ENCODE measurements at regions not wholly inside any gene's neighbourhood (a gene's known extent, or its start where the extent isn't known, plus 50 kb on each side); places are given as distances from the start of the nearest gene placed in this dataset.
"Not testable (repeated sequence)": the region's sequence is repeated elsewhere in the genome, so short reads cannot be mapped to it uniquely, and the experiment has no call there.

DNA sequence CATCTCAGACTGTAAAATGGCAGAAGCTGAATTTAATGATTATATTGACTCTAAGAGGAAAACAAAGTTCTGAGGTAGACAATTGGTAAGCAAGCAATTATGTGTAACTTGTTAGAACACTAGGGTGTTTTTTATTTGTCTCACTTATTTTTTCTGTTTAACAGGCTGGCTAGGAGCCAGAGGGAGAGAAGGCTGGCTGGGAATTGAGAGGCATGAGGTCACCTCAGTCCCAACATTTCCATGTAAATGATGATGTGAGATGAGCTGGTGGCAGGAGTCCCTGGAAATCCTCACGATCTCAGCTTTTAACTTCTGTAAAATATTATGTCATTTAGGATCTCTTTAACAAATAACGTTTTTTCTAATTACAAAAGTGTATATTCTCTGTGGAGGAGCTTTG, 66.9 kb upstream of the PLEKHG4B start:
- H3K27ac ChIP-seq (ENCODE audit: insufficient read depth in 1 of 2, low read depth in 1 of 2, low read length in 2 of 2, poor library complexity in 1 of 2, severe bottlenecking in 2 of 2); H3K9me3 ChIP-seq (ENCODE audit: control extremely low read depth in 1 of 5, control insufficient read depth in 4 of 5, insufficient read depth in 2 of 5, low read depth in 1 of 5, low read length in 4 of 5); DNase-seq; H3K36me3 ChIP-seq (ENCODE audit: control insufficient read depth in 4 of 4, insufficient read depth in 4 of 4, low read length in 3 of 4); CTCF ChIA-PET; H3K4me3 ChIP-seq (ENCODE audit: control insufficient read depth in 1 of 7, extremely low read depth in 1 of 7, insufficient read depth in 4 of 7, low read depth in 2 of 7, low read length in 6 of 7); POLR2A ChIA-PET; H3K4me1 ChIP-seq (ENCODE audit: control extremely low read depth in 1 of 4, control insufficient read depth in 4 of 4, insufficient read depth in 4 of 4, low read length in 3 of 4): not testable (repeated sequence)
- WGBS (ENCODE audit: insufficient coverage), result no CpG with 5 or more reads among the region's 2 CpGs
- peaks cover 0 to 14% (median 0%) of the 10 kb centered on the region in 5 experiments for H3K27me3 ChIP-seq (replicated peaks in 2 of 5; ENCODE audit: control insufficient read depth in 4 of 5, insufficient read depth in 5 of 5, low read length in 4 of 5)

DNA sequence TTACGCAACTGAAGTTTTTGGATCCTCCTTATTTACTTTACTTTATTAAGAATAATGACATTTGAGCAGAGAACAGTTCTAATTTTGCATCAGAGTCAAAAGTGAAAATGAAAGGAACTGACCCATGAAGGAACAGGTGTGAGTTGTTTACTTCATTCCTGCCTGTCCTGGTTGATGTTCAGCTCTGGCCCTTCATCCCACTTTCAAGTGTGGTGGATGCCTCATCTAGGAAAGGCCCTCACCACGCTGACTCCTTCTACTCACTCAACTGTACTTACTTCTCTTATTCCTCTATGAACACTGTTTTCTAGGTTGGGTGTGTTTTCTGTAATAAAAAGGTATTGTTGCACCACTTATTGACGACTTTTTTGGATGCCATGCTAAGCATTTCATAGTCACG, 61.8 kb upstream of the PLEKHG4B start:
- POLR2A ChIA-PET, result no interaction called here

DNA sequence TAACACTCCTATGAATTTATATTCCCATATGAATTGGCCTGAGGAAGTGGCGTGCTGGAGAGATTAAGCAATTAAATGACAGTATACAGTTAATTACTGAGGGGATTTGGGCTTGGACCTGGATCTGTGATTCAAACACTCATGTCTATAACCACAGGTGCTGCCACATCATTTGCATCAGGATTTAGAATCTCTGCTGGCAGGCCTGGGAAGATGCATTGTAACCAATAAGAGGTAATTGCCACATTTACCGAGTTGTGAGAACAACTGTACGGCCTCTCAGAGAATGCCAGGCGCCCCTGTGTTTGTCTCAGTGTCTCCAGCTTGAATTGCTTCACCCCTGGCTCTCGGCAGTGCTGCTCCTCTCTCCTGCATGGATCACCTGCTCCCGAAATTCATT, 61.4 kb upstream of the PLEKHG4B start:
- H3K9me3 ChIP-seq (ENCODE audit: control extremely low read depth in 1 of 5, control insufficient read depth in 4 of 5, insufficient read depth in 2 of 5, low read depth in 1 of 5, low read length in 4 of 5); CTCF ChIA-PET; DNase-seq; H3K27ac ChIP-seq (ENCODE audit: insufficient read depth in 1 of 2, low read depth in 1 of 2, low read length in 2 of 2, poor library complexity in 1 of 2, severe bottlenecking in 2 of 2); H3K4me3 ChIP-seq (ENCODE audit: control insufficient read depth in 1 of 7, extremely low read depth in 1 of 7, insufficient read depth in 4 of 7, low read depth in 2 of 7, low read length in 6 of 7); H3K36me3 ChIP-seq (ENCODE audit: control insufficient read depth in 4 of 4, insufficient read depth in 4 of 4, low read length in 3 of 4); H3K4me1 ChIP-seq (ENCODE audit: control extremely low read depth in 1 of 4, control insufficient read depth in 4 of 4, insufficient read depth in 4 of 4, low read length in 3 of 4); POLR2A ChIA-PET; H3K27me3 ChIP-seq (replicated peaks in 2 of 5; ENCODE audit: control insufficient read depth in 4 of 5, insufficient read depth in 5 of 5, low read length in 4 of 5): not testable (repeated sequence)
- WGBS (ENCODE audit: insufficient coverage), result 91% methylated on average over 5 of the region's 6 CpGs

More for the DNA sequence above, 61.8 kb upstream of the PLEKHG4B start:
- CTCF ChIA-PET, result no interaction called here
- no CpG with 5 or more reads among the region's 4 CpGs for WGBS (ENCODE audit: insufficient coverage)
- Histone ChIP-seq H3K27ac (ENCODE audit: insufficient read depth in 1 of 2, low read depth in 1 of 2, low read length in 2 of 2, poor library complexity in 1 of 2, severe bottlenecking in 2 of 2) (no peak overlapping the region), H3K9me3 (ENCODE audit: control extremely low read depth in 1 of 5, control insufficient read depth in 4 of 5, insufficient read depth in 2 of 5, low read depth in 1 of 5, low read length in 4 of 5) (peaks cover 0 to 7% (median 0%) of the 10 kb centered on the region in 5 experiments), H3K36me3 (ENCODE audit: control insufficient read depth in 4 of 4, insufficient read depth in 4 of 4, low read length in 3 of 4) (no peaks in the 10 kb centered on the region), H3K4me1 (ENCODE audit: control extremely low read depth in 1 of 4, control insufficient read depth in 4 of 4, insufficient read depth in 4 of 4, low read length in 3 of 4) (no peaks in the 10 kb centered on the region), H3K27me3 (replicated peaks in 2 of 5; ENCODE audit: control insufficient read depth in 4 of 5, insufficient read depth in 5 of 5, low read length in 4 of 5) (peaks cover 0 to 6% (median 3%) of the 10 kb centered on the region in 5 experiments), H3K4me3 (ENCODE audit: control insufficient read depth in 1 of 7, extremely low read depth in 1 of 7, insufficient read depth in 4 of 7, low read depth in 2 of 7, low read length in 6 of 7) (no peak overlapping the region)
- no peak for DNase-seq

DNA sequence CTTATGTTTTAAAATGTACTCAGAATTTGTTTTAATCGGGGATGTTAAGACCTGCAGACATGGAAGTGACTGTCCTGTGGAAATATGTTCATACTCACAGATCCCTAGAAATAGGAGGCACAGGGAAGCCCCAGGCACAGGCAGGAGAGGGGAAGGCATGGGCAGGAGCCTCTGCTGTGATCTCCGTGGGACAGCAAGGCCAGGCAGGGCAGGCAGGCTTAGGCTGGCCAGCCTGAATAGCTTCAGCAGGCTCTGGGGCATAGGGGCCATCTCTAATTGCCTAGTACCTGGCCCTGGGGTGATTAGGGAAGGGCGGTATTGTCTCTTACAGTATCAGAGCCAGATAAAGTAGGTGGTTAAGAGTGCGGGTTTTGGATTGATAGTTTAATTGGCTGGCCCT, 59.8 kb upstream of the PLEKHG4B start:
- WGBS (ENCODE audit: insufficient coverage), result 90% methylated on average over 4 of the region's 4 CpGs
- POLR2A ChIA-PET, result no interaction called here
- no peak for DNase-seq

DNA sequence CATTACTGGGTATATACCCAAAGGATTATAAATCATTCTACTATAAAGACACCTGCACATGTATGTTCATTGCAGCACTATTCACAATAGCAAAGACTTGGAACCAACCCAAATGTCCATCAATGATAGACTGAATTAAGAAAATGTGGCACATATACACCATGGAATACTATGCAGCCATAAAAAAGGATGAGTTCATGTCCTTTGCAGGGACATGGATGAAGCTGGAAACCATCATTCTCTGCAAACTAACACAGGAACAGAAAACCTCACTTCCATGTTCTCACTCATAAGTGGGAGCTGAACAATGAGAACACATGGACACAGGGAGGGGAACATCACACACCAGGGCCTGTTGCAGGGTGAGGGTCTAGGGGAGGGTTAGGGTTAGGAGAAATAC, 56.4 kb upstream of the PLEKHG4B start:
- POLR2A ChIA-PET; H3K4me3 ChIP-seq (ENCODE audit: control insufficient read depth in 1 of 7, extremely low read depth in 1 of 7, insufficient read depth in 4 of 7, low read depth in 2 of 7, low read length in 6 of 7); H3K4me1 ChIP-seq (ENCODE audit: control extremely low read depth in 1 of 4, control insufficient read depth in 4 of 4, insufficient read depth in 4 of 4, low read length in 3 of 4); H3K9me3 ChIP-seq (ENCODE audit: control extremely low read depth in 1 of 5, control insufficient read depth in 4 of 5, insufficient read depth in 2 of 5, low read depth in 1 of 5, low read length in 4 of 5); CTCF ChIA-PET; H3K27ac ChIP-seq (ENCODE audit: insufficient read depth in 1 of 2, low read depth in 1 of 2, low read length in 2 of 2, poor library complexity in 1 of 2, severe bottlenecking in 2 of 2); H3K36me3 ChIP-seq (ENCODE audit: control insufficient read depth in 4 of 4, insufficient read depth in 4 of 4, low read length in 3 of 4); DNase-seq: not testable (repeated sequence)
- peaks cover 2 to 14% (median 6%) of the 10 kb centered on the region in 5 experiments for H3K27me3 ChIP-seq (replicated peaks in 2 of 5; ENCODE audit: control insufficient read depth in 4 of 5, insufficient read depth in 5 of 5, low read length in 4 of 5)

More for the DNA sequence above, 59.8 kb upstream of the PLEKHG4B start:
- Histone ChIP-seq H3K4me1 (ENCODE audit: control extremely low read depth in 1 of 4, control insufficient read depth in 4 of 4, insufficient read depth in 4 of 4, low read length in 3 of 4) (no peaks in the 10 kb centered on the region), H3K27me3 (replicated peaks in 2 of 5; ENCODE audit: control insufficient read depth in 4 of 5, insufficient read depth in 5 of 5, low read length in 4 of 5) (peaks cover 0 to 4% (median 0%) of the 10 kb centered on the region in 5 experiments), H3K27ac (ENCODE audit: insufficient read depth in 1 of 2, low read depth in 1 of 2, low read length in 2 of 2, poor library complexity in 1 of 2, severe bottlenecking in 2 of 2) (no peak overlapping the region), H3K4me3 (ENCODE audit: control insufficient read depth in 1 of 7, extremely low read depth in 1 of 7, insufficient read depth in 4 of 7, low read depth in 2 of 7, low read length in 6 of 7) (no peak overlapping the region), H3K9me3 (ENCODE audit: control extremely low read depth in 1 of 5, control insufficient read depth in 4 of 5, insufficient read depth in 2 of 5, low read depth in 1 of 5, low read length in 4 of 5) (peaks cover 0 to 7% (median 0%) of the 10 kb centered on the region in 5 experiments), H3K36me3 (ENCODE audit: control insufficient read depth in 4 of 4, insufficient read depth in 4 of 4, low read length in 3 of 4) (no peaks in the 10 kb centered on the region)
- CTCF ChIA-PET, result no interaction called here

DNA sequence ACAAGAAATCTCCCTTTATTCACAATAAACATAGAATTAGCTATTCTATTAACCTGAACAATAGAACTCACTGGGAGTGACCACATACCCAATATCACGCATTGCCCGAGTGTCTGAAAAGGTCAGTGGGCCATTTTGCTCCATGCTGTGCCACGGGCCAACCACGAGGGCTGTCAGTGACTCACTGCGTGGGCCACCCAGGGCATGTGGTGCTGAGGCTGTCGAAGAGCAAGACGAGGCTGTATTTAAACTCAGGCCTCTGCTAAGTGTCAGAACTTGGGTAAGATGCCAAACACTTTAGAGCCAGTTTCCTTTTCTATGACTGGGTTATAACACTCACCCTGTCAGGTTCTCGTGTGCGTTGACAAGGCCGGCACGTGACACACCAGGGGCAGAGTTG, 54.8 kb upstream of the PLEKHG4B start:
- H3K4me3 ChIP-seq (ENCODE audit: control insufficient read depth in 1 of 7, extremely low read depth in 1 of 7, insufficient read depth in 4 of 7, low read depth in 2 of 7, low read length in 6 of 7); CTCF ChIA-PET; H3K4me1 ChIP-seq (ENCODE audit: control extremely low read depth in 1 of 4, control insufficient read depth in 4 of 4, insufficient read depth in 4 of 4, low read length in 3 of 4); DNase-seq; H3K36me3 ChIP-seq (ENCODE audit: control insufficient read depth in 4 of 4, insufficient read depth in 4 of 4, low read length in 3 of 4); POLR2A ChIA-PET; H3K9me3 ChIP-seq (ENCODE audit: control extremely low read depth in 1 of 5, control insufficient read depth in 4 of 5, insufficient read depth in 2 of 5, low read depth in 1 of 5, low read length in 4 of 5); H3K27ac ChIP-seq (ENCODE audit: insufficient read depth in 1 of 2, low read depth in 1 of 2, low read length in 2 of 2, poor library complexity in 1 of 2, severe bottlenecking in 2 of 2): not testable (repeated sequence)
- H3K27me3 ChIP-seq (replicated peaks in 2 of 5; ENCODE audit: control insufficient read depth in 4 of 5, insufficient read depth in 5 of 5, low read length in 4 of 5), result peaks cover 0 to 14% (median 7%) of the 10 kb centered on the region in 5 experiments
- WGBS (ENCODE audit: insufficient coverage), result 60% methylated on average over 10 of the region's 11 CpGs

DNA sequence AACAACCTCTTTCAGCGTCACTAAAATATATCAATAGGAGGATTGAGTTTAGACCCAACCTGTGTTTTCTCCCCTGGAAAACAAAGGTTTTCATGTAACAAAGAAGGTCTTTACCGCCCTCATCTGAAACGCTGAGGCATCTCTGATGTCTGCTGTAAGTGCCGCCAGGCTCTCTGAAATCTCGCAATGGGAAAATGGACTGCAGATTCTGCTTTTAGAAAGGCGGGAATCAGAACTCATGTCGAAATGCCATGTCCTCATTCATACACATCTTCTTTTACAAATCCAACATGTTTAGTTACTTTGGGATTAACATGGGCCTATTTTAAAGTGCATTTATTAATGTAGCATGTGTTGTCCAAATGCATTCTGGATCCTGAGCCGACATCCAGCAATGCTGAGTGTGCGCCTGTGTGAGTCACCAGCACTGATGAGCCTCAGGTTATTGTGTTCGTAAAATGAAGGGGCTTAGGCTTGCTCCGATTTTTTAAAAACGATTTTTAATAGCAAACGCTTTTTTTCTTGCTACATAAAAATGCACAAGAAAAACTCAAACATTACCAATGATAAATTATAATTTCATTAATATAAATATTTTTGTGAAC, 51.9 kb upstream of the PLEKHG4B start:
- ChIA-PET CTCF (interaction anchor here (1.1 kb wide), 1 partner anchor 19 kb away, joined by 3 read pairs; no protein-coding TSS in a partner anchor), POLR2A (no interaction called here)
- Histone ChIP-seq H3K4me3 (ENCODE audit: control insufficient read depth in 1 of 7, extremely low read depth in 1 of 7, insufficient read depth in 4 of 7, low read depth in 2 of 7, low read length in 6 of 7) (no peak overlapping the region), H3K36me3 (ENCODE audit: control insufficient read depth in 4 of 4, insufficient read depth in 4 of 4, low read length in 3 of 4) (no peaks in the 10 kb centered on the region), H3K27me3 (replicated peaks in 2 of 5; ENCODE audit: control insufficient read depth in 4 of 5, insufficient read depth in 5 of 5, low read length in 4 of 5) (peaks cover 0 to 14% (median 5%) of the 10 kb centered on the region in 5 experiments), H3K9me3 (ENCODE audit: control extremely low read depth in 1 of 5, control insufficient read depth in 4 of 5, insufficient read depth in 2 of 5, low read depth in 1 of 5, low read length in 4 of 5) (no peaks in the 10 kb centered on the region), H3K27ac (ENCODE audit: insufficient read depth in 1 of 2, low read depth in 1 of 2, low read length in 2 of 2, poor library complexity in 1 of 2, severe bottlenecking in 2 of 2) (no peak overlapping the region), H3K4me1 (ENCODE audit: control extremely low read depth in 1 of 4, control insufficient read depth in 4 of 4, insufficient read depth in 4 of 4, low read length in 3 of 4) (no peaks in the 10 kb centered on the region)
- DNase-seq, result no peak
- WGBS (ENCODE audit: insufficient coverage), result 79% methylated on average over 6 of the region's 13 CpGs

Data from common myeloid progenitor, CD34-positive (primary cell).